Glomerular endothelial cell (primary cell): ENCODE measurements at regions not wholly inside any gene's neighbourhood (a gene's known extent, or its start where the extent isn't known, plus 50 kb on each side); places are given as distances from the start of the nearest gene placed in this dataset.

Source experiments
- DNase-seq: peaks from one replicate; pipeline ENCODE4 v3.0.0-alpha.2; 2011; ENCODE audit warnings: low read depth, low spot score; ENCODE audit errors: extremely low read depth

DNA sequence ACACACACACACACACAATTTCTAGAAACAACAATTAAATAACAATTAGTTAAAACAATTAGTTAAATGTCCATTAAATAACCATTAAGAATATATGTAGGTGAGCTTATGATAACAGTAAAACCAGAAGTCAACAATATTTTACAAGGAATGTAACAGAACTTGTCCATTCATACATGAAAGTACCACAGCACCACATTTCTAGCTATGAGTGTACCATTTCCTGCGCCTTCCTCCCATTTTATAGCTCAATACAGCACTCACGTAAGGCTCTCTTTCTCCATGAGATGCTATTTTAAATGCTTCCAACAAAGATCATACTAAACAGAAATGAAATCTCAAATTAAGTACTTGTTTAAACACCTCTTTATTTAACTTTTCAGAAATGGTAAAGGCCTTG is 367.3 kb upstream of the ZWINT start:
- DNase-seq, result no peak

DNA sequence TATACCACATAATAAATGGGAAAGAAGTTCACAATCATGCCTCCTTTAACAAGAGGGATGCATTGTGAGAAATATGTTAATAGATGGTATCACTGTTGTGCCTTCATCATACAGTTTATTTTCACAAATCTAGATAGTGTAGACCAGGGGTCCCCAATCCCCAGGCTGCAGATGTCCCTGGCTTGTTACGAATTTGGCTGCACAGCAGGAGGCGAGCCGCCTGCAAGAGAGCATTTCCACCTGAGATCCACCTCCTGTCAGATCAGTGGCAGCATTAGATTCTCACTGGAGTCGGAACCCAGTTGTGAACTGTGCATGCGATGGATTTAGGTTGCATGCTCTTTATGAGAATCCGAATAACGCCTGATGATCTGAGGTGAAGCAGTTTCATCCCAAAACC is 361.9 kb upstream of the ZWINT start:
- no peak for DNase-seq

DNA sequence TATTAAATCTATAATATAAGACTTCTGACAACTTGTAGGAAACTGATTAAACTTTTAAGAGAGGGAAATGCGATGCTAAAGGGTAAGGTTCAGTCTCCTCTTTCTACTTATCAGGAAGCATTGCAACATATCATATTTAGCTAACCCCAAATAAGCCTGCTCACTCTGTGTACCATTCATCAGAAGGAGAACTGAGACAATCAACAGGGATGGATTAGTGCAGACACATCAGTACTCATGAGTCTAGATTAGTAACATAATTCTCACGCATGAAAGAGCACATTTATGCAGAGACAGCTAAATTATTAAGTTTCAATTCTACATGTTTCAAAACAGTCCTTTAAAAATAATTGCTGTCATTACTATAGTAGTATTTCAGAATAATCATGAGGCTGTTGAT is 354.2 kb upstream of the ZWINT start:
- DNase-seq, result no peak

DNA sequence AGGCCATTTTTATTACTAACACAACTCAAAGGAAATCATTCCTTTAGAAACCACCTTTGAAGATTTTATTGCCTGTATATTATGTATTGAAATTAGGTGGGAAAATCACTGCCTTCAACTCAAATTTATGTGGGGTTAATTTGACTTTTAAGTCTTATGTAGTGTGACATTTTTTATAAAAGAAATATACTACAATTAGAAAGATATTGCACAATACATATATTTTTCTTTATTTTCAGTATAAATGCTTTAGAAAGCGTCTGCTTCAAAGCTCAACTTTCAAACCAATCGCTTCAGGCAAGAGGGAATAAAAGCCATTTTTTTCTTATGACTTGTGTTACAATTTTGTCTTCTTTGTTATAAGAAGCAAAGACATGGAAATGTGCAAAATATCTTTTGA is 337.4 kb upstream of the ZWINT start:
- no peak for DNase-seq

- DNase-seq, result no peak
These were observed 318.5 kb upstream of the ZWINT start for GRCh38 chr10:56679578-56679977.

GRCh38 chr10:56662765-56663447 is 301.8 kb upstream of the ZWINT start:
- no peak for DNase-seq

DNA sequence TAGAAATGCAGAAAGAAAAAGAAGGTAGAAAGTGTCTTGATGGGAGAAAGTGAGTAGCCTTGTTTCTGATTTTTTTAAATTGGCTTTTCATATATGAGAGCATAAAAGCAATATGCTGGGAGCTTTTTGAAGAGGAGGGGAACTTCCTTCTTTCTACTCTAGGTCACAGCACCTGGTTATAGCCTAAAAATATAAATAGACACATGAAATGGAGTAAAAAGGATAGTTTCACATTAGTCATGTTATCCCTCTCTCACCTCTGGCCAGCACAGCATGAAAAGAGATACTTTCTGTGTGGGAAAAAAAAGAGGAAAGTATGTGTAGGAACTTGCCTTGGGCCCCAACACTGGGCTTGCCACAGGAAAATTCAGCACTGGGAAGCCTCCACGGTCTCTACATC is 292.2 kb upstream of the ZWINT start:
- DNase-seq, result no peak

DNA sequence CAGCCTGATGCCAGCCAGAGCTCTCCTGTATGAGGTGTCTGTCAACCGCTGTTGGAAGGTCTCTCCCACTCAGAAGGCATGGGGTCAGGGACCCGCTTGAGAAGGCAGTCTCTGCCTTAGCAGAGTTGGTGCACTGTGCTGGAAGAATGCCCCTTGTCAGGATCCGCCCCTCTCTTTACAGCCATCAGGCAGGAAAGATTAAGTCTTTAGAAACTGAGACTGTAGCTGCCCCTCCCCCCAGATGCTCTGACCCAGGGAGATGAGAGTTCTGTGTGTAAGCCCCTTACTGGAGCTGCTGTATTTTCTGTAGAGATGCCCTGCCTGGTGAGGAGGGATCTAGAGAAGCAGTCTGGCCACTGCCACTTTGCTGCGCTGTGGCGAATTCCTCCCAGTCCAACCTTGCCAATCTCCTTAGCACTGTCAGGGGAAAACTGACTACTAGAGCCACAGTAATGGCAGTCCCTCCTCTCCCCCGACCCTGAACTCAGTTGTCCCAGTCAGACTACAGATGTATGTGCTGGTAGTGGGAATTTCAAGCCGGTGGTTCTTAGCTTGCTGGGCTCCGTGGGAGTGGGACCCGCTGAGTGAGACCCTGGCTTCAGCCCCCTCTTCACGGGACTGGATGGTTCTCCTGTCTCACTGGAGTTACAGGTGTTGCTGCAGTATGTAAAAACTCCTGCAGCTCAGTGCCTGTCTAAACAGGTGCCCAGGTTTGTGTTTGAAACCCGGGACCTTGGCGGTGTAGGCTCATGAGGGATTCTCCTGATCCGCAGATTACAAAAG is 285.5 kb upstream of the ZWINT start:
- DNase-seq, result no peak

DNA sequence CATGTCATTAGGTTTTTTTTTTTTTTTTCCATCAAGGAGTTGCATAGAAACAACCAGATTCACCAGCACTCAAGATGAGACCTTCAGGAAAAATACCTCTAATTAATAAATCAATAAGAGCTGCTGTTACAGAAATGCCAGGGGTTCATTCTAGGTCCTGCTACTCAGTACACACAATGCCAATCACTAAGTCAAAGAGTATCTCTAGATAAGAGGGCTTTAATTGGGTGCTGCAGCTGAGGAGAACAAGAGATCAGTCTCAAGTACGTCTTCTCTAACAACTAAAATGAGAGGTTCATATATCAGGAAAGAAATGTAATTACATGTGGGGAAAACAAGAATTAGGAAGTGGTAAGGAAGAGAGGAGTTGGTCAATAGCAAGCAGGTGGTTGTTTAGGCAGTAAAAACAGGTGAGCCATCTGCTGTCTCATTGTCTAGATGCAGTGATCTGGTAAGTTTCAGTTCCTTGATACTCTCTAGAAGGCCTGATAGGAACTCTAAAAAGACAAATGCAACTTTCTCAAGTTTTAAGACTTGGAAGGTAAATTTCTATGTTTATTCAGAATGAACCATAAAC is 272.9 kb upstream of the ZWINT start:
- DNase-seq, result no peak

DNA sequence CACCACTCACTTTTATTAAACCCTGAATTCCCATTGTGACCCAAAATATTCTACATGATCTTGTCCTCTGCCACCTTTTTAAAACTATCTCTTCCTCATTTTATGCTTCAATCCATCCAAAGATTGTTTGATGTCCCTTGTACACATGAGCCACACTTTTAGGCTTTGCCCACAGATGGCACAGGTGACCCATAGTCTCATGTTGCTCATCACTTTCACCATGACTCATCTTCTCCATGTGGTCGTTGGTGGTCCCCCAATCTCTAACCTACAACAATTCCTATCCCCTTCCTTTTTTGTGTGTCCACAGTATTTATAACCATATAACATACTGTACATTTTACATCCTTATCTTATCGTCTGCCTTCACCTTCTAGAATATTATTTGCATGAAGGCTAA is 271.5 kb upstream of the ZWINT start:
- DNase-seq, result no peak

GRCh38 chr10:56624082-56624481 is 263.0 kb upstream of the ZWINT start:
- no peak for DNase-seq

GRCh38 chr10:56623064-56623463 is 262.0 kb upstream of the ZWINT start:
- no peak for DNase-seq

DNA sequence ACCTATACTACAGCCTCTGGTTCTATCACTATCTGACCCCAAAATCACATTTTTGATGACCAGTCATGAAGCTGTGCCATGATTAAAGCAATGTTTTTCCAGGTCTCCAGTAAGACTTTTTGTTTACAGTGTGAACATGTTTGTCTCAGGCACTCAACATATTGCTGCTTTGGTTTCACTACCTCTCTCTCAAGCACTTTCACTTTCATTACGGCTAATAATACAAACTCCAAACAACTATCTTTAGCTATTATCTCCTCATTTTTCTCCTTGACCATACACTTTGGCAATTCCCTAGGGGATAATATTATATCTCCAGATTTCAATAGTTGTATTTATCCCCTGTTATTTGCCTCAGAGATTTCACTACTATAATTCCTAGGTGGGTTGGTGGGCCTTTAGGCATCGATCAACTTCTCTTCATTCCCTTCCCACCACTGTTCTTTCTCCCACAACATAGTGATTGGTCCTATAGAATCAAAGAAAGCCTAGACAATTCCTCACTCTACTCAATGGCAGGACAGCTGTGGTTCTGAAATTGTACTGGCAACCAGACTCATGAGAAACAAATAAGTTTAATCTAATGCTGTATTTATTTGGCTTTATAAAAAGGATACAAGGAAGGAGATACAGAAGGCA is 261.4 kb upstream of the ZWINT start:
- no peak for DNase-seq

DNA sequence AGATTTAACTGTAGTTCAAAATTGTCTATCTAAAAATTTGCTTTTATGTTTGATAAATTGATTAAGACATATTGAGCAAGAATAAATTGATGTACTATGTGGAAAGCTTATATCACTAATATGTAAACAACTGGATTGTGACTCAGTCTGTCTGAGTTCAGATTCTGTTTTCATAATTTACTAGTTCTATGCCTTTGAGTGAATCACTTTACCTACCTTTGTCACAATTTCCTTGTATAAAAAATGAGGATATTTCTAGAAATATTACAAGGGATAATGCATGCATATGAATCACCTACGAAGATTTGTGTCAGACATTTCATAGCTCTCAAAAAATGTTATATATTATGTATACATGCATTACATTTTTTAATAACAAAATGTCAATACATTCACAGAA is 245.1 kb upstream of the ZWINT start:
- no peak for DNase-seq

DNA sequence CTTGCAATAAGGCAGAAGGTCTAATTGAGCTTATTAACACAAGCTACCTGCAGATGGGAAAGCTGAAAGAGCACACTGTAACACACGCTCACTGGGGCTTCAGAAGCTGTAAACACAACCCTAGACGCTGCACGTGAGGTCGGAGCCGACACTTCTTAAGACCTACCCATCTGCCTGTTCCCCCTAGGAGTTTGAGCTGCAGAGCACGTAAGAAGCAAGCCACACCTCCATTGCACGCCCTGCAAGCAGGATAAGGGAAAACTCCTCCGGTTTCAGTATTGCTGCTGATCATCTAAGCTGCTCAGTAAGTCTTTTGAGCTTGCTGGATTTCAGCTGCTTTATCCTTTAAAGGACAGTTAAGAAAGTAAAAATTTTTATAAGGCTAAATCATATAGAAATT is 244.0 kb upstream of the ZWINT start:
- no peak for DNase-seq

GRCh38 chr10:56604624-56605023 is 243.6 kb upstream of the ZWINT start:
- DNase-seq, result no peak

DNA sequence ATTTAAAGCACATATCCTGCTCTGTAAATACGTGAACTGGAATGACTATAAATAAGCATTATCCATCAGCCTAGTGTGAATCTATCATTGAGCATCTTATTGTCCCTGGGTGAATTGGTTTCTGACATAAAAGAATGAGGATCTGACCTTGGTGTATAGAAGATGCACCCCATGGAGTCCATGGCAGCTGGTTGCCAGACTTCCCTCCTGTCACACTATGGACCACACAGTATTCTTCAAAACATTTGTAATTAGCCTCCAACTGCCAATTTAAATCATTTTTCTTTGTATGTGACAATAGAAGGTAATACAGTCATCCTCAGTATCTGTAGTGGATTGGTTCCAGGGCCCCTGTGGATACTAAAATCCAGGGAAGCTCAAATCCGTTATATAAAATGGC is 238.1 kb upstream of the ZWINT start:
- no peak for DNase-seq

GRCh38 chr10:56596257-56596656 is 235.2 kb upstream of the ZWINT start:
- DNase-seq, result no peak

- no peak for DNase-seq
These were observed 232.1 kb upstream of the ZWINT start for GRCh38 chr10:56593120-56593519.

- no peak for DNase-seq
These were observed 225.4 kb upstream of the ZWINT start for GRCh38 chr10:56586461-56586891.

DNA sequence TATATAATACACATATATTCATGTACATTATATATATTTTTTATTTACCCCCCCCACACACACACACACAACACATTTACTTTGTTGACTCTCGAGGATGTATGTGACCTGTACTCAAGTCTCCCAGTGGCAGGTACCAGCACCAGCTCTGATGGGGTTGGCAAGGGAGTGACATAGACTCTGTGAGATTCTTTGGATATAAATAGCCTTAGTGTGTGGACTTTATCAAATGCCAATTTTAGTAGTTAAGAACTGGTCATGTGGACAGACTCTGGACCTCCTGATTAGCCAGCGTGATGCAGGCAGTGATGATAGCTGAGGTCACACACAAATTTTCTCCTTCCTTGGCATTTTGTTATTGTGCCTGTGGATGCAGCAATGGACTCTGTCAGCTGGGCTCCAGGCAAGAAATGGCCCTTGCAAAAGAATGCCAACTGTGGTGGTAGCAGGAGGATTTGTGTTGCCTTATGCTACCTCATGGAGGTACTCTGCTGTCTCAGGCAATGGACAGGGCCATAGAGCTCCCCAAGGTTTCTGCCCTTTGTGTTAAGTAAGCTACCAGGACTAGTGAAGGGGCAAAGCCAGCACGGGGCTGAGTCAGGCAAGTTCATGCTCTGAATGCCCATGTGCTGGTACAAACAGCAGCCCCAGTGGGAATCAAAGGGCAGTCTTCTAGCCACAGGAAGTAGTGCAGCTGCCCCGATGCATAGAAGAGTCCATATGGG is 224.6 kb upstream of the ZWINT start:
- DNase-seq, result no peak
